Activated CD8-positive, alpha-beta T cell treated with anti-CD3 and anti-CD28 coated beads for 36 hours (primary cell): ENCODE measurements at regions not wholly inside any gene's neighbourhood (a gene's known extent, or its start where the extent isn't known, plus 50 kb on each side); places are given as distances from the start of the nearest gene placed in this dataset.

Experiments
- ATAC-seq: fragments of 200-7000 bp; cut with Tn5 transposase; one replicate; pipeline ENCODE4 v1.10.0; 2021; ENCODE audit warnings: mild to moderate bottlenecking, moderate library complexity
- CTCF ChIA-PET: fragments of 350-600 bp; sonication (Branson Sonifier 250); formaldehyde crosslinking; loops from one replicate; lab custom pipeline; 2021; ENCODE audit warnings: antibody characterized with exemption; lab: Charles Lee
- POLR2A ChIA-PET: fragments of 350-600 bp; sonication (Branson Sonifier 250); formaldehyde crosslinking; loops from one replicate; lab custom pipeline; 2021; ENCODE audit warnings: antibody characterized with exemption; lab: Charles Lee
- DNase-seq: peaks from one replicate; pipeline ENCODE4 v3.0.0-alpha.2; 2020
- H3K27ac Mint-ChIP-seq: one replicate; pipeline ENCODE4 v1.8.0; 2021; ENCODE audit warnings: mild to moderate bottlenecking, mixed read lengths
- H3K27me3 Mint-ChIP-seq: one replicate; pipeline ENCODE4 v1.8.0; 2021; ENCODE audit warnings: mixed read lengths
- H3K36me3 Mint-ChIP-seq: one replicate; pipeline ENCODE4 v1.8.0; 2021; ENCODE audit warnings: low read depth, mixed read lengths
- H3K4me1 Mint-ChIP-seq: one replicate; pipeline ENCODE4 v1.8.0; 2021; ENCODE audit warnings: low read depth, mixed read lengths
- H3K4me3 Mint-ChIP-seq: one replicate; pipeline ENCODE4 v1.8.0; 2021; ENCODE audit warnings: mild to moderate bottlenecking, moderate library complexity, mixed read lengths
- H3K9me3 Mint-ChIP-seq: one replicate; pipeline ENCODE4 v1.8.0; 2021; ENCODE audit warnings: mixed read lengths
- CTCF ChIP-seq: fragments of 200-600 bp; IDR thresholded peaks from one replicate; pipeline ENCODE4 v1.8.0; 2022; ENCODE audit warnings: antibody characterized with exemption, mild to moderate bottlenecking
- intact Hi-C: fragments of 100-400 bp; cut with micrococcal nuclease; formaldehyde crosslinking; loops from one replicate; pipeline ENCODE4 v1.10.0; 2022

- ChIA-PET CTCF (no interaction called here), POLR2A (no interaction called here)
- H3K9me3 Mint-ChIP-seq: peaks cover 10% of the 10 kb centered on the region
- no peak for TF ChIP-seq CTCF
- DNase-seq (no peak), ATAC-seq (no peak)
- no peak overlapping the region for H3K27ac Mint-ChIP-seq
- intact Hi-C loops: no loop called here
- no peak overlapping the region for H3K4me3 Mint-ChIP-seq
- no peaks in the 10 kb centered on the region for H3K4me1 Mint-ChIP-seq
- no peaks in the 10 kb centered on the region for H3K27me3 Mint-ChIP-seq
- H3K36me3 Mint-ChIP-seq: no peaks in the 10 kb centered on the region
These were observed 477.3 kb downstream of the DCDC2C start for GRCh38 chr2:4180631-4181030.

GRCh38 chr2:4181062-4181461 is 477.7 kb downstream of the DCDC2C start:
- POLR2A ChIA-PET: no interaction called here
- Mint-ChIP-seq H3K36me3 (no peaks in the 10 kb centered on the region), H3K27ac (no peak overlapping the region), H3K9me3 (peaks cover 8% of the 10 kb centered on the region), H3K4me1 (no peaks in the 10 kb centered on the region), H3K4me3 (no peak overlapping the region), H3K27me3 (no peaks in the 10 kb centered on the region)
- intact Hi-C loops: no loop called here
- TF ChIP-seq CTCF: no peak
- CTCF ChIA-PET: no interaction called here
- DNase-seq (no peak), ATAC-seq (no peak)

GRCh38 chr2:4188561-4188960 is 485.2 kb downstream of the DCDC2C start:
- H3K4me3 Mint-ChIP-seq: no peak overlapping the region
- ChIA-PET POLR2A (no interaction called here), CTCF (no interaction called here)
- H3K27ac Mint-ChIP-seq: no peak overlapping the region
- H3K27me3 Mint-ChIP-seq: no peaks in the 10 kb centered on the region
- H3K36me3 Mint-ChIP-seq: no peaks in the 10 kb centered on the region
- no peak for TF ChIP-seq CTCF
- no peak for DNase-seq
- peaks cover 9% of the 10 kb centered on the region for H3K9me3 Mint-ChIP-seq
- H3K4me1 Mint-ChIP-seq: no peaks in the 10 kb centered on the region
- ATAC-seq: no peak
- intact Hi-C loops: no loop called here

GRCh38 chr2:4190548-4190947 is 487.2 kb downstream of the DCDC2C start:
- ATAC-seq (no peak), DNase-seq (no peak)
- TF ChIP-seq CTCF: no peak
- intact Hi-C loops: no loop called here
- CTCF ChIA-PET: no interaction called here
- Mint-ChIP-seq H3K36me3 (no peaks in the 10 kb centered on the region), H3K4me1 (no peaks in the 10 kb centered on the region), H3K27me3 (no peaks in the 10 kb centered on the region), H3K9me3 (peaks cover 14% of the 10 kb centered on the region), H3K4me3 (no peak overlapping the region), H3K27ac (no peak overlapping the region)
- POLR2A ChIA-PET: no interaction called here

- ChIA-PET CTCF (no interaction called here), POLR2A (no interaction called here)
- H3K4me1 Mint-ChIP-seq: no peaks in the 10 kb centered on the region
- no peaks in the 10 kb centered on the region for H3K36me3 Mint-ChIP-seq
- intact Hi-C loops: no loop called here
- ATAC-seq (no peak), DNase-seq (no peak)
- H3K27me3 Mint-ChIP-seq: no peaks in the 10 kb centered on the region
- H3K9me3 Mint-ChIP-seq: peaks cover 14% of the 10 kb centered on the region
- H3K27ac Mint-ChIP-seq: no peak overlapping the region
- no peak overlapping the region for H3K4me3 Mint-ChIP-seq
- no peak for TF ChIP-seq CTCF
These were observed 488.7 kb downstream of the DCDC2C start for GRCh38 chr2:4192119-4192518.
